K562 (cell line): ENCODE measurements at regions not wholly inside any gene's neighbourhood (a gene's known extent, or its start where the extent isn't known, plus 50 kb on each side); places are given as distances from the start of the nearest gene placed in this dataset.

ENCODE experiments used
- ATAC-seq: fragments of 200-7000 bp; cut with Tn5 transposase; 3 replicates; pipeline ENCODE4 v1.9.1; 2020; ENCODE audit warnings: moderate library complexity
- BruUV-seq: library from RNA; stranded (reverse); fragments of 400-500 nt; replicated peaks from 2 replicates; lab custom pipeline; 2021; lab: Mats Ljungman, UMichigan
- CTCF ChIA-PET: fragments of 300-600 bp; formaldehyde crosslinking; extraction: SDS; loops from one replicate; lab custom pipeline; 2021; ENCODE audit warnings: low intra/inter-chr PET ratio; lab: Yijun Ruan, JAX
- POLR2A ChIA-PET: fragments of 300-600, 350-650 bp; sonication (Branson Sonifier 250); formaldehyde crosslinking; extraction: SDS; loops from one replicate; lab custom pipeline; 2021; ENCODE audit warnings: antibody characterized with exemption, inconsistent platforms; lab: Yijun Ruan, JAX
- DNase-seq, 4 experiments: peaks; one replicate each; pipeline versions ENCODE4 v3.0.0 to v3.0.0-alpha.2; 2011 to 2018; ENCODE audit warnings: low spot score in 3 of 4, mixed read lengths in 3 of 4; ENCODE audit errors: extremely low read depth in 1 of 4
- FAIRE-seq: peaks from 2 replicates; lab custom pipeline; 2011; peaks lifted over from hg19 to GRCh38; lab: Jason Lieb, UNC
- H2AFZ ChIP-seq: 2 replicates; pipeline ENCODE4 v1.6.0; 2011; ENCODE audit warnings: low read depth, low read length, control low read depth, inconsistent platforms
- H3K27ac ChIP-seq: fragments of 200-600 bp; 3 replicates; pipeline ENCODE4 v1.8.0; 2011; ENCODE audit warnings: low read depth, mild to moderate bottlenecking, control low read depth, inconsistent platforms, low read length, moderate library complexity, mixed read lengths; ENCODE audit errors: extremely low read depth
- H3K27me3 ChIP-seq, 2 experiments: fragments of 300-600 bp in 1 of 2; 2 replicates in 1 of 2; 3 replicates in 1 of 2; pipeline versions ENCODE4 v1.6.0 to v1.8.0; 2011; ENCODE audit warnings: inconsistent platforms in 2 of 2, low read length in 2 of 2, mild to moderate bottlenecking in 1 of 2, mixed read lengths in 1 of 2, moderate library complexity in 1 of 2; ENCODE audit not compliant: control insufficient read depth in 2 of 2, insufficient read depth in 2 of 2
- H3K36me3 ChIP-seq: fragments of 300-600 bp; 3 replicates; pipeline ENCODE4 v1.8.0; 2011; ENCODE audit warnings: mild to moderate bottlenecking, low read length, inconsistent platforms; ENCODE audit not compliant: control insufficient read depth, insufficient read depth
- H3K4me1 ChIP-seq, 2 experiments: fragments of 200-600 bp in 1 of 2; replicated peaks in 1 of 2; 2 replicates in 1 of 2; 3 replicates in 1 of 2; pipeline versions ENCODE4 v1.5.1 to v1.8.0; 2011; ENCODE audit warnings: inconsistent platforms in 2 of 2, low read length in 2 of 2, mild to moderate bottlenecking in 1 of 2, mixed read lengths in 1 of 2, moderate library complexity in 1 of 2; ENCODE audit not compliant: control insufficient read depth in 2 of 2, insufficient read depth in 2 of 2
- H3K4me2 ChIP-seq: 2 replicates; pipeline ENCODE4 v1.6.1; 2011; ENCODE audit warnings: low read length, control low read depth, inconsistent platforms, mixed read lengths; ENCODE audit not compliant: insufficient read depth
- H3K4me3 ChIP-seq: fragments of 200-600 bp; sonication (generic), shearing (Covaris generic); 2 replicates; pipeline ENCODE4 v1.5.1; 2016; ENCODE audit warnings: control low read depth, inconsistent platforms
- H3K79me2 ChIP-seq: fragments of 200-600 bp; 3 replicates; pipeline ENCODE4 v1.8.0; 2011; ENCODE audit warnings: low read length, inconsistent platforms; ENCODE audit not compliant: control insufficient read depth, insufficient read depth
- H3K9ac ChIP-seq, 2 experiments: 2 replicates each; pipeline versions ENCODE4 v1.6.0 to v1.6.1; 2011; ENCODE audit warnings: low read depth in 2 of 2, low read length in 2 of 2, control low read depth in 1 of 2, inconsistent platforms in 1 of 2, mild to moderate bottlenecking in 1 of 2, mixed read lengths in 1 of 2; ENCODE audit not compliant: insufficient read depth in 1 of 2
- H3K9me1 ChIP-seq: one replicate; pipeline ENCODE4 v1.6.0; 2011; ENCODE audit warnings: inconsistent platforms, mild to moderate bottlenecking, low read length, moderate library complexity; ENCODE audit not compliant: control insufficient read depth, insufficient read depth
- H3K9me3 ChIP-seq: replicated peaks from 2 replicates; pipeline ENCODE4 v1.5.1; 2011; ENCODE audit warnings: low read depth, low read length, inconsistent platforms; ENCODE audit not compliant: control insufficient read depth, insufficient read depth
- H4K20me1 ChIP-seq: replicated peaks from 2 replicates; pipeline ENCODE4 v1.6.1; 2011; ENCODE audit warnings: low read length, inconsistent platforms, mixed read lengths; ENCODE audit not compliant: control insufficient read depth, insufficient read depth
- BCL6 ChIP-seq: fragments of 250-450 bp; sonication (Bioruptor Pico); IDR thresholded peaks from 2 replicates; pipeline ENCODE4 v1.4.0; 2020
- BMI1 ChIP-seq: fragments of 150-350 bp; IDR thresholded peaks from 2 replicates; pipeline ENCODE4 v1.6.1; 2014; ENCODE audit warnings: low read length
- CCNT2 ChIP-seq: IDR thresholded peaks from 2 replicates; pipeline ENCODE4 v1.6.1; 2011; ENCODE audit warnings: borderline replicate concordance, low read depth, mild to moderate bottlenecking, moderate library complexity, mixed read lengths, low read length; ENCODE audit not compliant: insufficient read length; ENCODE audit errors: extremely low read depth
- DIDO1 ChIP-seq: fragments of 450-650 bp; IDR thresholded peaks from 2 replicates; pipeline ENCODE4 v1.6.1; 2016; ENCODE audit warnings: low read depth, missing biosample characterization, missing genetic modification characterization
- DMBX1 ChIP-seq: fragments of 250-450 bp; sonication (Bioruptor Pico); IDR thresholded peaks from 2 replicates; pipeline ENCODE4 v1.8.0; 2022; ENCODE audit warnings: inconsistent platforms, mild to moderate bottlenecking, moderate library complexity, borderline replicate concordance
- KDM1A ChIP-seq, 2 experiments: fragments of 450-650 bp; IDR thresholded peaks; 2 replicates each; pipeline ENCODE4 v1.6.1; 2016; ENCODE audit warnings: mild to moderate bottlenecking in 2 of 2
- MTA3 ChIP-seq: fragments of 450-650 bp; formaldehyde crosslinking; IDR thresholded peaks from 2 replicates; pipeline ENCODE4 v1.6.1; 2017; ENCODE audit warnings: mild to moderate bottlenecking, borderline replicate concordance
- POLR2G ChIP-seq: fragments of 200-400 bp; formaldehyde crosslinking; IDR thresholded peaks from 2 replicates; pipeline ENCODE4 v1.6.1; 2017; ENCODE audit warnings: low read depth, mild to moderate bottlenecking, antibody characterized with exemption, low read length, moderate library complexity
- RBM25 ChIP-seq: fragments of 200-400 bp; formaldehyde crosslinking; IDR thresholded peaks from 2 replicates; pipeline ENCODE4 v1.6.1; 2018; ENCODE audit warnings: low read length, low read depth, moderate library complexity; ENCODE audit not compliant: severe bottlenecking
- SNRNP70 ChIP-seq: fragments of 200-400 bp; formaldehyde crosslinking; optimal IDR thresholded peaks from 2 replicates; pipeline ENCODE3; 2017; ENCODE audit warnings: low read depth, low read length
- ZFP36 ChIP-seq: fragments of 150-350 bp; IDR thresholded peaks from 2 replicates; pipeline ENCODE4 v1.6.1; 2018; ENCODE audit warnings: low read length, low read depth; ENCODE audit not compliant: partially characterized antibody
- ZFP91 ChIP-seq: sonication (generic); formaldehyde crosslinking; IDR thresholded peaks from 2 replicates; pipeline ENCODE4 v1.8.0; 2022; ENCODE audit warnings: mild to moderate bottlenecking, missing genetic modification reagents
- ZNF217 ChIP-seq: sonication (generic); formaldehyde crosslinking; IDR thresholded peaks from 2 replicates; pipeline ENCODE4 v1.8.0; 2022; ENCODE audit warnings: mild to moderate bottlenecking, missing genetic modification reagents
- ZNF347 ChIP-seq: fragments of 450-650 bp; formaldehyde crosslinking; IDR thresholded peaks from 2 replicates; pipeline ENCODE4 v1.4.0; 2020; ENCODE audit warnings: low read depth, mild to moderate bottlenecking, moderate library complexity
- ZNF444 ChIP-seq: fragments of 250-450 bp; sonication (Bioruptor Pico); IDR thresholded peaks from 2 replicates; pipeline ENCODE4 v1.4.0; 2020; ENCODE audit warnings: mild to moderate bottlenecking, moderate library complexity
- ZNF780A ChIP-seq: fragments of 250-450 bp; sonication (Bioruptor Pico); IDR thresholded peaks from 2 replicates; pipeline ENCODE4 v1.5.0; 2021; ENCODE audit warnings: mild to moderate bottlenecking
- WGBS: fragments of 100-300 bp; shearing (Covaris generic); methylation state at CpG from one replicate; pipeline ENCODE4 v1.1.6; 2016; ENCODE audit warnings: low coverage, mixed read lengths; ENCODE audit not compliant: insufficient coverage; ENCODE audit errors: missing lambda C conversion rate; 5-methylcytosine and 5-hydroxymethylcytosine counted together
- in situ Hi-C: fragments of 300-500 bp; cut with MboI; formaldehyde crosslinking; loops from 4 replicates; pipeline ENCODE4 v1.15.0; 2018; ENCODE audit warnings: inconsistent platforms, mixed read lengths
- intact Hi-C: fragments of 100-400 bp; cut with micrococcal nuclease; formaldehyde crosslinking; loops from 2 replicates; pipeline ENCODE4 v1.14.2; 2022
- TF ChIP-seq, protein P1 (sequence below), 2 experiments: fragments of 250-450 bp in 1 of 2; fragments of 450-650 bp in 1 of 2; sonication (Bioruptor Pico) in 1 of 2; IDR thresholded peaks; 2 replicates each; pipeline versions ENCODE4 v1.6.1 to v1.8.0; 2016 to 2021; ENCODE audit warnings: mild to moderate bottlenecking in 2 of 2, moderate library complexity in 2 of 2, missing compliant biosample characterization in 1 of 2, missing genetic modification characterization in 1 of 2
- TF ChIP-seq, protein P2 (sequence below), 2 experiments: IDR thresholded peaks in 1 of 2; conservative IDR thresholded peaks in 1 of 2; 2 replicates each; pipeline ENCODE4 v1.6.1; 2016; ENCODE audit warnings: low read depth in 2 of 2, mild to moderate bottlenecking in 1 of 2, missing compliant biosample characterization in 1 of 2, missing genetic modification characterization in 1 of 2, moderate library complexity in 1 of 2

- no peak overlapping the region for H3K4me2 ChIP-seq
- H3K36me3 ChIP-seq, result no peaks in the 10 kb centered on the region
- H2AFZ ChIP-seq, result 0 out of 2 replicates have a peak overlapping the region, but pooled peaks have one; percentile 9
- no peaks in the 10 kb centered on the region for H4K20me1 ChIP-seq
- 51% methylated on average over 3 of the region's 3 CpGs for WGBS
- no peak for FAIRE-seq
- ATAC-seq, result no peak
- no peaks in the 10 kb centered on the region for H3K27me3 ChIP-seq
- no peak overlapping the region for H3K9ac ChIP-seq
- intact Hi-C loops (no loop called here), in situ Hi-C loops (no loop called here)
- no peaks in the 10 kb centered on the region for H3K9me1 ChIP-seq
- no peak overlapping the region for H3K27ac ChIP-seq
- ChIA-PET CTCF (no interaction called here), POLR2A (interaction anchor here (1.9 kb wide), 1 partner anchor 12 kb away, joined by 11 read pairs; no protein-coding TSS in a partner anchor)
- no peak for DNase-seq
- no TSS peak for BruUV-seq
- peaks cover 0 to 7% of the 10 kb centered on the region in 2 experiments; a peak in 1 of 5 replicates for H3K4me1 ChIP-seq
- no peaks in the 10 kb centered on the region; the same call in 1 of the 2 replicates for H3K9me3 ChIP-seq
- H3K4me3 ChIP-seq, result no peak overlapping the region
- H3K79me2 ChIP-seq, result no peaks in the 10 kb centered on the region
- TF ChIP-seq ZFP91 (CRISPR knock-in tag) (no peak), BCL6 (CRISPR knock-in tag) (no peak), ZNF780A (CRISPR knock-in tag) (no peak), RBM25 (peak; percentile 83), DMBX1 (CRISPR knock-in tag) (no peak), BMI1 (no peak), DIDO1 (tag) (no peak), ZNF347 (CRISPR knock-in tag) (no peak), ZNF444 (no peak), SNRNP70 (no peak), MTA3 (no peak), KDM1A (IDR thresholded peaks at IDR 0.05) (peak in 1 of 2 experiments; percentile 50; a peak in 2 of 4 replicates), CCNT2 (no peak), ZNF217 (CRISPR knock-in tag) (no peak), ZFP36 (no peak), POLR2G (no peak)
- TF ChIP-seq, protein P1, sequence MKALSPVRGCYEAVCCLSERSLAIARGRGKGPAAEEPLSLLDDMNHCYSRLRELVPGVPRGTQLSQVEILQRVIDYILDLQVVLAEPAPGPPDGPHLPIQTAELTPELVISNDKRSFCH (CRISPR knock-in tag; IDR thresholded peaks at IDR 0.05), result no peak
- TF ChIP-seq, protein P1 (tag; IDR thresholded peaks at IDR 0.05), result no peak
- TF ChIP-seq, protein P2, sequence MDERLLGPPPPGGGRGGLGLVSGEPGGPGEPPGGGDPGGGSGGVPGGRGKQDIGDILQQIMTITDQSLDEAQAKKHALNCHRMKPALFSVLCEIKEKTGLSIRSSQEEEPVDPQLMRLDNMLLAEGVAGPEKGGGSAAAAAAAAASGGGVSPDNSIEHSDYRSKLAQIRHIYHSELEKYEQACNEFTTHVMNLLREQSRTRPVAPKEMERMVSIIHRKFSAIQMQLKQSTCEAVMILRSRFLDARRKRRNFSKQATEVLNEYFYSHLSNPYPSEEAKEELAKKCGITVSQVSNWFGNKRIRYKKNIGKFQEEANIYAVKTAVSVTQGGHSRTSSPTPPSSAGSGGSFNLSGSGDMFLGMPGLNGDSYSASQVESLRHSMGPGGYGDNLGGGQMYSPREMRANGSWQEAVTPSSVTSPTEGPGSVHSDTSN (CRISPR knock-in tag; IDR thresholded peaks at IDR 0.05; ENCODE audit: low read depth), result no peak
- TF ChIP-seq, protein P2 (tag; conservative IDR thresholded peaks at IDR 0.05; ENCODE audit: low read depth), result no peak
Measured at GRCh38 chr12:116480210-116480810, 78.9 kb upstream of the MAP1LC3B2 start.
